Neural progenitor cell (in vitro differentiated cells): ENCODE measurements at regions not wholly inside any gene's neighbourhood (a gene's known extent, or its start where the extent isn't known, plus 50 kb on each side); places are given as distances from the start of the nearest gene placed in this dataset.

Experiments used
- DNase-seq: peaks from one replicate; pipeline ENCODE4 v3.0.0-alpha.2; 2016; ENCODE audit warnings: low spot score
- H2AFZ ChIP-seq: fragments of 200-600 bp; sonication (generic); replicated peaks from 2 replicates; pipeline ENCODE4 v1.6.1; 2016; ENCODE audit warnings: antibody characterized with exemption
- H3F3A ChIP-seq: fragments of 200-600 bp; sonication (generic); 2 replicates; pipeline ENCODE4 v1.6.1; 2016; ENCODE audit warnings: antibody characterized with exemption, low read depth
- H3K27ac ChIP-seq: fragments of 200-600 bp; sonication (generic); 2 replicates; pipeline ENCODE4 v1.5.1; 2016; ENCODE audit warnings: mild to moderate bottlenecking
- H3K27me3 ChIP-seq: fragments of 200-600 bp; sonication (generic); 2 replicates; pipeline ENCODE4 v1.6.1; 2016; ENCODE audit warnings: mild to moderate bottlenecking, moderate library complexity
- H3K36me3 ChIP-seq: fragments of 200-600 bp; sonication (generic); 2 replicates; pipeline ENCODE4 v1.5.1; 2016
- H3K4me1 ChIP-seq: fragments of 200-600 bp; sonication (generic); 2 replicates; pipeline ENCODE4 v1.6.1; 2016; ENCODE audit warnings: mixed run types
- H3K4me2 ChIP-seq: fragments of 200-600 bp; sonication (generic); 2 replicates; pipeline ENCODE4 v1.6.1; 2016
- H3K4me3 ChIP-seq: fragments of 200-600 bp; sonication (generic); 2 replicates; pipeline ENCODE4 v1.5.1; 2016
- H3K79me2 ChIP-seq: fragments of 200-600 bp; sonication (generic); 2 replicates; pipeline ENCODE4 v1.6.1; 2016; ENCODE audit warnings: low read depth
- H3K9ac ChIP-seq: fragments of 200-600 bp; sonication (generic); 2 replicates; pipeline ENCODE4 v1.6.1; 2016
- H3K9me3 ChIP-seq: fragments of 200-600 bp; sonication (generic); 2 replicates; pipeline ENCODE4 v1.5.1; 2016; ENCODE audit warnings: low read depth
- H4K20me1 ChIP-seq: fragments of 200-600 bp; sonication (generic); 2 replicates; pipeline ENCODE4 v1.6.1; 2016; ENCODE audit warnings: low read depth
- H3K27ac Mint-ChIP-seq: 3 replicates; pipeline ENCODE4 v1.8.0; 2021; ENCODE audit warnings: mixed read lengths
- H3K27me3 Mint-ChIP-seq: 2 replicates; pipeline ENCODE4 v1.8.0; 2022; ENCODE audit warnings: low read depth, mild to moderate bottlenecking, inconsistent platforms, moderate library complexity, mixed read lengths; ENCODE audit not compliant: insufficient read depth
- H3K36me3 Mint-ChIP-seq: 3 replicates; pipeline ENCODE4 v1.8.0; 2021; ENCODE audit warnings: mixed read lengths
- H3K4me1 Mint-ChIP-seq: 3 replicates; pipeline ENCODE4 v1.8.0; 2021; ENCODE audit warnings: mixed read lengths
- H3K4me3 Mint-ChIP-seq: 3 replicates; pipeline ENCODE4 v1.8.0; 2021; ENCODE audit warnings: mild to moderate bottlenecking, moderate library complexity, mixed read lengths
- H3K9me3 Mint-ChIP-seq: 3 replicates; pipeline ENCODE4 v1.8.0; 2020; ENCODE audit warnings: mixed read lengths
- CTCF ChIP-seq: fragments of 200-600 bp; sonication (generic); IDR thresholded peaks from 2 replicates; pipeline ENCODE4 v1.5.1; 2017; ENCODE audit warnings: antibody characterized with exemption, mild to moderate bottlenecking
- EZH2 ChIP-seq: fragments of 200-600 bp; sonication (generic); IDR thresholded peaks from 2 replicates; pipeline ENCODE4 v1.6.1; 2017; ENCODE audit warnings: antibody characterized with exemption, mild to moderate bottlenecking, moderate library complexity
- EZH2phosphoT487 ChIP-seq: fragments of 200-600 bp; sonication (generic); IDR thresholded peaks from 2 replicates; pipeline ENCODE4 v1.6.1; 2017; ENCODE audit warnings: antibody characterized with exemption

DNA sequence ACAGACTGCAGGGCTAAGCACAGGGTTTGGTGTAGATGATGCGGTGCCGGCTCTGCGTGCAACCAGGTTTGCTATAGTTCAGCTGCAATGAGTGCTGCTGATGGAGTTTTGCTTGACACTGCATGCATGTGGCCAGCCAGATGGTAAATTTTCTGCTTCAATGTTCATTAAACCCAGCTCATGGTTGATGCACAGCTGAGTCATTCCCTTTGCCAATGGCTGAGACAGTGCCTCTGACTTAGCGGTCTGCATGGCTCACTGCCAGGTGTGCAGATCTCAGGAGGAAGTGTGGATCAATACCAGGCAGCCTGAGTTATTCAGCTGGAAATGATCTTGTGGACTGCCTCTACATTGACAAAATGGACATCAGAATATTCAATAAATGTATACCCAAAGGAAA lies 172.7 kb upstream of the ZP4 start:
- Histone ChIP-seq H3K36me3 (no peaks in the 10 kb centered on the region), H3K27me3 (no peaks in the 10 kb centered on the region), H2AFZ (no peak overlapping the region), H3K9ac (no peak overlapping the region), H3K4me1 (no peaks in the 10 kb centered on the region), H4K20me1 (no peaks in the 10 kb centered on the region), H3K79me2 (no peaks in the 10 kb centered on the region), H3F3A (no peaks in the 10 kb centered on the region), H3K4me2 (no peak overlapping the region), H3K4me3 (no peak overlapping the region), H3K27ac (no peak overlapping the region), H3K9me3 (no peaks in the 10 kb centered on the region)
- Mint-ChIP-seq H3K9me3 (peaks cover 10% of the 10 kb centered on the region), H3K4me3 (no peak overlapping the region), H3K27ac (no peak overlapping the region), H3K27me3 (peaks cover 6% of the 10 kb centered on the region), H3K4me1 (peaks cover 8% of the 10 kb centered on the region), H3K36me3 (no peaks in the 10 kb centered on the region)
- TF ChIP-seq CTCF (no peak), EZH2phosphoT487 (no peak), EZH2 (no peak)
- no peak for DNase-seq

- Histone ChIP-seq H3K79me2 (no peaks in the 10 kb centered on the region), H3K4me1 (no peaks in the 10 kb centered on the region), H3K36me3 (no peaks in the 10 kb centered on the region), H3K4me2 (no peak overlapping the region), H3K9ac (no peak overlapping the region), H2AFZ (no peak overlapping the region), H3K4me3 (no peak overlapping the region), H4K20me1 (no peaks in the 10 kb centered on the region), H3K9me3 (peaks cover 3% of the 10 kb centered on the region), H3F3A (no peaks in the 10 kb centered on the region), H3K27ac (no peak overlapping the region), H3K27me3 (no peaks in the 10 kb centered on the region)
- TF ChIP-seq EZH2phosphoT487 (no peak), EZH2 (no peak), CTCF (no peak)
- no peak for DNase-seq
- Mint-ChIP-seq H3K36me3 (peaks cover 2% of the 10 kb centered on the region), H3K4me1 (peaks cover 8% of the 10 kb centered on the region), H3K27me3 (peaks cover 4% of the 10 kb centered on the region), H3K9me3 (peaks cover 20% of the 10 kb centered on the region), H3K4me3 (no peak overlapping the region), H3K27ac (no peak overlapping the region)
Observed at GRCh38 chr1:238061967-238062613, 171.4 kb upstream of the ZP4 start.

DNA sequence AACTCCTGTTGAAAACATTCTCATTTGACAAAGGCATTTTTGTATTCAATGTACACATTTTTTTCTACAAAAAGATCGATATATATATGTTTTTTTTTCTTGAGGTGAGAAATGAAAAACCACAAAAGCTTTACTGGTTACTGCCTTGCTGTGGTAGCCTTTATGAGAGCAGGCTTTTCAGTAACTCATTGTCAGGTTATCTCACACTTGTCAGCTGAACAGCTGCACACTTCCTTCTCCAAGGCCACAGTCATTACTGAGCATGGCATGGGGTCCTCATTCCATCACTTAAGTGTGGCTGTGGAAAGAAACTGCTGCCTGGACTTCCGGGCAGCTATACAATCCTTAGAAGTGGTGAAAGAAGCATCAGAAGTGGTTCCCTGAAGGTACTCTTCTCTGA lies 169.3 kb upstream of the ZP4 start:
- Histone ChIP-seq H2AFZ (no peak overlapping the region), H3K9me3 (peaks cover 7% of the 10 kb centered on the region), H3K4me3 (no peak overlapping the region), H3K4me2 (no peak overlapping the region), H3K4me1 (no peaks in the 10 kb centered on the region), H4K20me1 (no peaks in the 10 kb centered on the region), H3K27ac (no peak overlapping the region), H3K79me2 (no peaks in the 10 kb centered on the region), H3K27me3 (no peaks in the 10 kb centered on the region), H3K36me3 (no peaks in the 10 kb centered on the region), H3F3A (no peaks in the 10 kb centered on the region), H3K9ac (no peak overlapping the region)
- Mint-ChIP-seq H3K4me3 (no peak overlapping the region), H3K27me3 (peaks cover 4% of the 10 kb centered on the region), H3K4me1 (peaks cover 8% of the 10 kb centered on the region), H3K36me3 (peaks cover 2% of the 10 kb centered on the region), H3K27ac (no peak overlapping the region), H3K9me3 (peaks cover 24% of the 10 kb centered on the region)
- no peak for DNase-seq
- TF ChIP-seq CTCF: no peak
- TF ChIP-seq EZH2: no peak
- no peak for TF ChIP-seq EZH2phosphoT487
